AG04449 (cell line): ENCODE measurements at regions not wholly inside any gene's neighbourhood (a gene's known extent, or its start where the extent isn't known, plus 50 kb on each side); places are given as distances from the start of the nearest gene placed in this dataset.

Experiments
- CTCF ChIA-PET: fragments of 350-600 bp; formaldehyde crosslinking; extraction: SDS; loops from one replicate; lab custom pipeline; 2021; ENCODE audit warnings: antibody characterized with exemption; lab: Yijun Ruan, JAX
- POLR2A ChIA-PET: fragments of 400-600, 350-600 bp; formaldehyde crosslinking; extraction: SDS; loops from one replicate; lab custom pipeline; 2020; ENCODE audit warnings: antibody characterized with exemption, inconsistent platforms; lab: Yijun Ruan, JAX
- DNase-seq: peaks from one replicate; pipeline ENCODE4 v3.0.0-alpha.2; 2010; ENCODE audit warnings: low read depth, low spot score
- H3K4me3 ChIP-seq: 2 replicates; pipeline ENCODE4 v1.5.1; 2011; ENCODE audit warnings: low read depth, mild to moderate bottlenecking, control low read depth, low read length
- CTCF ChIP-seq: IDR thresholded peaks from one replicate; pipeline ENCODE4 v1.5.1; 2011; ENCODE audit warnings: mild to moderate bottlenecking, moderate library complexity, low read length, control low read depth, inconsistent platforms; ENCODE audit not compliant: insufficient read depth; ENCODE audit errors: missing control alignments

DNA sequence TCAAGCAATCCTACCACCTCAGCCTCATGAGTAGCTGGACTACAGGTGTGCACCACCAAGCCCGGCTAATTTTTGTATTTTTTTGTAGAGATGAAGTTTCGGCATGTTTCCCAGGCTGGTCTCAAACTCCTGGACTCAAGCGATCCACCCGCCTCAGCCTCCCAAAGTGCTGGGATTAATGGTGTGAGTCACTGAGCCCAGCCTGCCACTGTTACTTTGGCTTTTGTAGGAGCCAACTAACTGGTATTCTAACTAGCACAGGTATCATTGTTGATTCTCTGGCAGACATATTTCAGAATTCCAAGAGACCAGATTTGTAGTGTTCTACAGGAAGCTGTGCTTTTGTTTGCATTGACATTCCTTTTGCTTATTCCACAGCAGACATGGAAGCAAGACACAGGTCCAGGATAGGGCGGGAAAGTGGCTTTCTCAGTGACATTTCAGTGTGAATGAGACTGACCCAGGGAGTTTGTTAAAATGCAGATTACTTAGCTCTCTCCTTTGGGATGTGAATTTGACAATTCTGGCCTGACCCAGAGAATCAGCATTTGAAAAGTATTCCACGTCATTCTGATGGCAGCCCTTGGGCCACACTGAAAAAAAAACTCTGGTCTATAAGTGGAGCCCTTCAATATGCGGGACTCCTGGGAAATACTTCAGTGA is 52.2 kb upstream of the PAX6 start:
- no peak for TF ChIP-seq CTCF
- POLR2A ChIA-PET, result no interaction called here
- no peak for DNase-seq
- CTCF ChIA-PET, result interaction anchor here (0.8 kb wide), 1 partner anchor 372 kb away, joined by 3 read pairs; no protein-coding TSS in a partner anchor
- no peak overlapping the region for H3K4me3 ChIP-seq

DNA sequence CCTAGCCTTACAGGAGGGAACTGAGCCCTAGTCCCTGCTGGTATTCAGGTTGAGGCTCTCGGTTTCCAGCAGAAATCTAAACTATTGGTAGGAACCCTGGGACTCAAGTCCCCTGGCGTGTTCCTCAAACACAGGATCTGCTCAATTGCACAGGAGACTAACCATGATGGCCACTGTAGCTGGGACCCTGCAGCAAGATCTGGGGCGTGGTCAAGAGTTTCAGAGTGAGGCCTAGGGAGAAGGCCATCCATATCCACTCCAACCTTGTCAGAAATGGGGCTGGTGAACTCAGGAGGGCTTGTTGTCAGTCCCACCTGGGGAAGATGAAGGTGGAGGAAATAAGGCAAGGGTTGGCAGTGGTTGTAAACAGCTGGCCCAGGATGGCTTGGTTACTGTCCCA is 49.9 kb upstream of the PAX6 start:
- no peak for TF ChIP-seq CTCF
- no peak for DNase-seq
- POLR2A ChIA-PET, result no interaction called here
- H3K4me3 ChIP-seq, result no peak overlapping the region
- CTCF ChIA-PET, result interaction anchor here (1.3 to 1.9 kb wide), 2 partner anchors 10 kb away, joined by 3 to 8 read pairs; no protein-coding TSS in a partner anchor
